GM12878 (cell line): ENCODE measurements at regions not wholly inside any gene's neighbourhood (a gene's known extent, or its start where the extent isn't known, plus 50 kb on each side); places are given as distances from the start of the nearest gene placed in this dataset.

Source experiments
- BACH1 ChIP-seq: fragments of 450-650 bp; IDR thresholded peaks from 2 replicates; pipeline ENCODE4 v1.6.1; 2017; ENCODE audit warnings: mild to moderate bottlenecking, borderline replicate concordance
- CBX5 ChIP-seq: sonication (generic); IDR thresholded peaks from 2 replicates; pipeline ENCODE4 v1.6.1; 2016; ENCODE audit warnings: low read depth, moderate library complexity, mild to moderate bottlenecking, inconsistent platforms
- CHD2 ChIP-seq: IDR thresholded peaks from 2 replicates; pipeline ENCODE4 v1.6.1; 2011; ENCODE audit warnings: low read depth, low read length, improper control_type of control experiment, borderline replicate concordance
- ETV6 ChIP-seq, 2 experiments: fragments of 450-650 bp in 1 of 2; IDR thresholded peaks in 1 of 2; conservative IDR thresholded peaks in 1 of 2; 2 replicates each; pipeline ENCODE4 v1.6.1; 2014; ENCODE audit warnings: antibody characterized with exemption in 1 of 2, borderline replicate concordance in 1 of 2, low read depth in 1 of 2, mild to moderate bottlenecking in 1 of 2, moderate library complexity in 1 of 2
- FOXM1 ChIP-seq: IDR thresholded peaks from 2 replicates; pipeline ENCODE4 v1.6.1; 2012; ENCODE audit warnings: low read depth, mild to moderate bottlenecking, inconsistent platforms, low read length, moderate library complexity
- HDAC6 ChIP-seq: fragments of 200-600 bp; sonication (generic); IDR thresholded peaks from one replicate; pipeline ENCODE4 v1.8.0; 2017; ENCODE audit warnings: antibody characterized with exemption; ENCODE audit not compliant: unreplicated experiment
- JUNB ChIP-seq: IDR thresholded peaks from 2 replicates; pipeline ENCODE4 v1.6.1; 2016; ENCODE audit warnings: antibody characterized with exemption, mild to moderate bottlenecking
- KAT2A ChIP-seq: conservative IDR thresholded peaks from 2 replicates; pipeline ENCODE4 v1.6.1; 2011; ENCODE audit warnings: low read depth, low read length; ENCODE audit not compliant: control insufficient read depth
- RBBP5 ChIP-seq: fragments of 200-600 bp; sonication (generic); conservative IDR thresholded peaks from 2 replicates; pipeline ENCODE4 v1.6.1; 2016
- RCOR1 ChIP-seq: conservative IDR thresholded peaks from 2 replicates; pipeline ENCODE4 v1.6.1; 2012; ENCODE audit warnings: low read depth, low read length, improper control_type of control experiment
- RELB ChIP-seq: fragments of 450-650 bp; IDR thresholded peaks from 2 replicates; pipeline ENCODE4 v1.6.1; 2017; ENCODE audit warnings: low read depth, mild to moderate bottlenecking, moderate library complexity
- SMARCA5 ChIP-seq: fragments of 450-650 bp; IDR thresholded peaks from 2 replicates; pipeline ENCODE4 v1.6.1; 2017; ENCODE audit warnings: mild to moderate bottlenecking
- SPI1 ChIP-seq: IDR thresholded peaks from 2 replicates; pipeline ENCODE4 v1.6.1; 2011; ENCODE audit warnings: low read depth, mild to moderate bottlenecking, low read length, moderate library complexity, borderline replicate concordance; ENCODE audit not compliant: insufficient read depth
- SRF ChIP-seq, 2 experiments: IDR thresholded peaks; 2 replicates each; pipeline ENCODE4 v1.6.1; 2011; ENCODE audit warnings: low read depth in 2 of 2, low read length in 2 of 2, mild to moderate bottlenecking in 1 of 2, moderate library complexity in 1 of 2
- ZBTB4 ChIP-seq: fragments of 450-650 bp; formaldehyde crosslinking; IDR thresholded peaks from 2 replicates; pipeline ENCODE4 v1.4.0; 2022; ENCODE audit warnings: mild to moderate bottlenecking, moderate library complexity
- TF ChIP-seq, protein P1 (sequence below): fragments of 450-650 bp; formaldehyde crosslinking; IDR thresholded peaks from 2 replicates; pipeline ENCODE4 v1.5.0; 2022; ENCODE audit warnings: mild to moderate bottlenecking, missing genetic modification characterization
- TF ChIP-seq, protein P2 (sequence below): IDR thresholded peaks from 2 replicates; pipeline ENCODE4 v1.6.1; 2012; ENCODE audit warnings: low read depth, low read length, improper control_type of control experiment
- TF ChIP-seq, protein P3 (sequence below): IDR thresholded peaks from 2 replicates; pipeline ENCODE4 v1.6.1; 2012; ENCODE audit warnings: low read length, inconsistent platforms

- no peak for TF ChIP-seq HDAC6
- TF ChIP-seq ETV6 (conservative IDR thresholded peaks at IDR 0.05 in 1 of 2, IDR thresholded peaks at IDR 0.05 in 1 of 2; ENCODE audit: borderline replicate concordance in 1 of 2, low read depth in 1 of 2): no peak
- TF ChIP-seq, protein P1, sequence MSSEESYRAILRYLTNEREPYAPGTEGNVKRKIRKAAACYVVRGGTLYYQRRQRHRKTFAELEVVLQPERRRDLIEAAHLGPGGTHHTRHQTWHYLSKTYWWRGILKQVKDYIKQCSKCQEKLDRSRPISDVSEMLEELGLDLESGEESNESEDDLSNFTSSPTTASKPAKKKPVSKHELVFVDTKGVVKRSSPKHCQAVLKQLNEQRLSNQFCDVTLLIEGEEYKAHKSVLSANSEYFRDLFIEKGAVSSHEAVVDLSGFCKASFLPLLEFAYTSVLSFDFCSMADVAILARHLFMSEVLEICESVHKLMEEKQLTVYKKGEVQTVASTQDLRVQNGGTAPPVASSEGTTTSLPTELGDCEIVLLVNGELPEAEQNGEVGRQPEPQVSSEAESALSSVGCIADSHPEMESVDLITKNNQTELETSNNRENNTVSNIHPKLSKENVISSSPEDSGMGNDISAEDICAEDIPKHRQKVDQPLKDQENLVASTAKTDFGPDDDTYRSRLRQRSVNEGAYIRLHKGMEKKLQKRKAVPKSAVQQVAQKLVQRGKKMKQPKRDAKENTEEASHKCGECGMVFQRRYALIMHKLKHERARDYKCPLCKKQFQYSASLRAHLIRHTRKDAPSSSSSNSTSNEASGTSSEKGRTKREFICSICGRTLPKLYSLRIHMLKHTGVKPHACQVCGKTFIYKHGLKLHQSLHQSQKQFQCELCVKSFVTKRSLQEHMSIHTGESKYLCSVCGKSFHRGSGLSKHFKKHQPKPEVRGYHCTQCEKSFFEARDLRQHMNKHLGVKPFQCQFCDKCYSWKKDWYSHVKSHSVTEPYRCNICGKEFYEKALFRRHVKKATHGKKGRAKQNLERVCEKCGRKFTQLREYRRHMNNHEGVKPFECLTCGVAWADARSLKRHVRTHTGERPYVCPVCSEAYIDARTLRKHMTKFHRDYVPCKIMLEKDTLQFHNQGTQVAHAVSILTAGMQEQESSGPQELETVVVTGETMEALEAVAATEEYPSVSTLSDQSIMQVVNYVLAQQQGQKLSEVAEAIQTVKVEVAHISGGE (CRISPR knock-in tag): no peak
- no peak for TF ChIP-seq SPI1
- TF ChIP-seq ZBTB4 (CRISPR knock-in tag): no peak
- no peak for TF ChIP-seq RCOR1
- TF ChIP-seq RELB: peak; percentile 20; the same call in 1 of the 2 replicates
- TF ChIP-seq, protein P2, sequence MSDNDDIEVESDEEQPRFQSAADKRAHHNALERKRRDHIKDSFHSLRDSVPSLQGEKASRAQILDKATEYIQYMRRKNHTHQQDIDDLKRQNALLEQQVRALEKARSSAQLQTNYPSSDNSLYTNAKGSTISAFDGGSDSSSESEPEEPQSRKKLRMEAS: no peak
- TF ChIP-seq SRF (IDR thresholded peaks at IDR 0.05; ENCODE audit: low read depth in 2 of 2, low read length in 2 of 2): no peak
- TF ChIP-seq JUNB: peak; percentile 92
- TF ChIP-seq, protein P3, sequence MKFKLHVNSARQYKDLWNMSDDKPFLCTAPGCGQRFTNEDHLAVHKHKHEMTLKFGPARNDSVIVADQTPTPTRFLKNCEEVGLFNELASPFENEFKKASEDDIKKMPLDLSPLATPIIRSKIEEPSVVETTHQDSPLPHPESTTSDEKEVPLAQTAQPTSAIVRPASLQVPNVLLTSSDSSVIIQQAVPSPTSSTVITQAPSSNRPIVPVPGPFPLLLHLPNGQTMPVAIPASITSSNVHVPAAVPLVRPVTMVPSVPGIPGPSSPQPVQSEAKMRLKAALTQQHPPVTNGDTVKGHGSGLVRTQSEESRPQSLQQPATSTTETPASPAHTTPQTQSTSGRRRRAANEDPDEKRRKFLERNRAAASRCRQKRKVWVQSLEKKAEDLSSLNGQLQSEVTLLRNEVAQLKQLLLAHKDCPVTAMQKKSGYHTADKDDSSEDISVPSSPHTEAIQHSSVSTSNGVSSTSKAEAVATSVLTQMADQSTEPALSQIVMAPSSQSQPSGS: peak; percentile 95
- no peak for TF ChIP-seq SMARCA5
- TF ChIP-seq BACH1: no peak
- TF ChIP-seq FOXM1: peak; percentile 73; the same call in 1 of the 2 replicates
- TF ChIP-seq RBBP5: no peak
- 0 out of 2 replicates have a peak, but pooled peaks have one; percentile 49 for TF ChIP-seq CBX5
- no peak for TF ChIP-seq KAT2A
- no peak for TF ChIP-seq CHD2
Measured at GRCh38 chr3:18649666-18650363, 224.7 kb upstream of the SATB1 start (continued).
